ENCODE measurements at regions not wholly inside any gene's neighbourhood (a gene's known extent, or its start where the extent isn't known, plus 50 kb on each side); places are given as distances from the start of the nearest gene placed in this dataset.
"Not testable (repeated sequence)": the region's sequence is repeated elsewhere in the genome, so short reads cannot be mapped to it uniquely, and the experiment has no call there.

DNA sequence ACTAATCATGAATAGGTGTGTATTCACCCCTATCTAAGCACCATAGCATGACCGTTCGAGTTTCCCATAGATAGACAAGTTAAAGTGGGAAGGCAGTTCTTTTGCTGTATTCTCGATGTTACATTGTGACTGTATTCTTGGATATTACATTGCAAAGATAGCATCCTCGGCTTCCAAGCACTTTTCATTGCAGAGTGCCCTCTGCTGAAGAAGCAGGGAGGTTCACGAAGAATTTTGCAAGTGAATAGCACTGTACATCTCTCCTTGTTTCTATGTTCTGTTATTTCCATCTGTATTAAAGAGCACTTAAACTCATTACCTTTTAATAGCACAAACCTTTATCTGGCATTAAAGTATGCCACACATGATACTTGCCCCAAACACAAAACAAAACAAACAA lies 426.7 kb upstream of the ARX start:
- TF ChIP-seq, protein P1, sequence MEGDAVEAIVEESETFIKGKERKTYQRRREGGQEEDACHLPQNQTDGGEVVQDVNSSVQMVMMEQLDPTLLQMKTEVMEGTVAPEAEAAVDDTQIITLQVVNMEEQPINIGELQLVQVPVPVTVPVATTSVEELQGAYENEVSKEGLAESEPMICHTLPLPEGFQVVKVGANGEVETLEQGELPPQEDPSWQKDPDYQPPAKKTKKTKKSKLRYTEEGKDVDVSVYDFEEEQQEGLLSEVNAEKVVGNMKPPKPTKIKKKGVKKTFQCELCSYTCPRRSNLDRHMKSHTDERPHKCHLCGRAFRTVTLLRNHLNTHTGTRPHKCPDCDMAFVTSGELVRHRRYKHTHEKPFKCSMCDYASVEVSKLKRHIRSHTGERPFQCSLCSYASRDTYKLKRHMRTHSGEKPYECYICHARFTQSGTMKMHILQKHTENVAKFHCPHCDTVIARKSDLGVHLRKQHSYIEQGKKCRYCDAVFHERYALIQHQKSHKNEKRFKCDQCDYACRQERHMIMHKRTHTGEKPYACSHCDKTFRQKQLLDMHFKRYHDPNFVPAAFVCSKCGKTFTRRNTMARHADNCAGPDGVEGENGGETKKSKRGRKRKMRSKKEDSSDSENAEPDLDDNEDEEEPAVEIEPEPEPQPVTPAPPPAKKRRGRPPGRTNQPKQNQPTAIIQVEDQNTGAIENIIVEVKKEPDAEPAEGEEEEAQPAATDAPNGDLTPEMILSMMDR (IDR thresholded peaks at IDR 0.05), result no peak
- Mint-ChIP-seq H3K9me3 (no peaks in the 10 kb centered on the region), H3K27ac (no peak overlapping the region), H3K4me3 (no peak overlapping the region), H3K36me3 (ENCODE audit: low read depth) (no peaks in the 10 kb centered on the region), H3K27me3 (no peaks in the 10 kb centered on the region), H3K4me1 (ENCODE audit: low read depth) (no peaks in the 10 kb centered on the region)
- no peak for DNase-seq
- ATAC-seq, result no peak
- ChIA-PET CTCF (no interaction called here), POLR2A (no interaction called here)
- intact Hi-C loops (cut with micrococcal nuclease), result no loop called here

DNA sequence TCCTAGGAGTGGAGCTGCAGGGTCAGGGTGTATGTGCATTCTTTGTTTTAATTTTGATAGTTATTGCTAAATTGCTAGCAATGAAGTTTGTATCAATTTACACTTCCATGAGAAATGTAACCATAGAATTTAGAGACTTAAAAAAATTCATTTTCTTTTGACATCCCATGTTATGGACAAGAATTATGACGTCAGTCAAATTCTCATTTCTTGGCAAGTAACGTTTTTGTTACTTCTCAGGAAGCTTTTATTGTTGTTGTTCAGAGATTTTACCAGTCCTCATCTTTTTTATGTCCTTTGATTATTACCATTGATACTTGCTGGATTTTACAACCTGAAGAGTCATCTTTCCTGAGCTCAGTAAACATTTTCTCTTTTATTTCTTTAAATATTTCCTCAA lies 417.5 kb upstream of the ARX start:
- DNase-seq, result no peak
- TF ChIP-seq, protein P1 (IDR thresholded peaks at IDR 0.05), result no peak
- H3K27ac Mint-ChIP-seq, result no peak overlapping the region
- no peak overlapping the region for H3K4me3 Mint-ChIP-seq
- H3K36me3 Mint-ChIP-seq (ENCODE audit: low read depth), result no peaks in the 10 kb centered on the region
- no peak for ATAC-seq
- no peaks in the 10 kb centered on the region for H3K9me3 Mint-ChIP-seq
- intact Hi-C loops (cut with micrococcal nuclease), result no loop called here
- H3K4me1 Mint-ChIP-seq (ENCODE audit: low read depth), result no peaks in the 10 kb centered on the region
- no peaks in the 10 kb centered on the region for H3K27me3 Mint-ChIP-seq
- ChIA-PET POLR2A (no interaction called here), CTCF (no interaction called here)

DNA sequence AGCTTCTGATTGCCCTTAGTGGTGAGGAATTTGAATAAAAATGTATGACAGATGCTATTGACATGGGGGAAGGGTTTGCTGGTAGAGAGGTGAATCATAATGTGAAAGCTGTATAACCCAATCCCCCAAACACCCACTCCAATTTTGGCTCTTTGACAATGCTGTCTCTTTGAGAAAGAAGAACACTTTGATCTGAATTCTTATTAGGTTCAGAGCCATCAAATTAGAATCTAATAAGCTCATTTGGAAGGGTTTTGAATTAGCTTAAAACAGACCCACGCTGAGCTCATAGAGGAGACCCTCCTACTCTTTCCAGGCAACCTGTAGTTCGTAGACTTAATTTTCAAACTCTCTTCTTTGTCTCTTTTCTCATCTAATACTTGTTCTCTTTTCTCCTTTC lies 416.6 kb upstream of the ARX start:
- Mint-ChIP-seq H3K36me3 (ENCODE audit: low read depth) (no peaks in the 10 kb centered on the region), H3K4me1 (ENCODE audit: low read depth) (no peaks in the 10 kb centered on the region), H3K27me3 (no peaks in the 10 kb centered on the region), H3K27ac (no peak overlapping the region), H3K9me3 (no peaks in the 10 kb centered on the region), H3K4me3 (no peak overlapping the region)
- TF ChIP-seq, protein P1 (IDR thresholded peaks at IDR 0.05), result no peak
- CTCF ChIA-PET, result no interaction called here
- ATAC-seq (no peak), DNase-seq (no peak)
- intact Hi-C loops (cut with micrococcal nuclease), result no loop called here
- POLR2A ChIA-PET, result no interaction called here

DNA sequence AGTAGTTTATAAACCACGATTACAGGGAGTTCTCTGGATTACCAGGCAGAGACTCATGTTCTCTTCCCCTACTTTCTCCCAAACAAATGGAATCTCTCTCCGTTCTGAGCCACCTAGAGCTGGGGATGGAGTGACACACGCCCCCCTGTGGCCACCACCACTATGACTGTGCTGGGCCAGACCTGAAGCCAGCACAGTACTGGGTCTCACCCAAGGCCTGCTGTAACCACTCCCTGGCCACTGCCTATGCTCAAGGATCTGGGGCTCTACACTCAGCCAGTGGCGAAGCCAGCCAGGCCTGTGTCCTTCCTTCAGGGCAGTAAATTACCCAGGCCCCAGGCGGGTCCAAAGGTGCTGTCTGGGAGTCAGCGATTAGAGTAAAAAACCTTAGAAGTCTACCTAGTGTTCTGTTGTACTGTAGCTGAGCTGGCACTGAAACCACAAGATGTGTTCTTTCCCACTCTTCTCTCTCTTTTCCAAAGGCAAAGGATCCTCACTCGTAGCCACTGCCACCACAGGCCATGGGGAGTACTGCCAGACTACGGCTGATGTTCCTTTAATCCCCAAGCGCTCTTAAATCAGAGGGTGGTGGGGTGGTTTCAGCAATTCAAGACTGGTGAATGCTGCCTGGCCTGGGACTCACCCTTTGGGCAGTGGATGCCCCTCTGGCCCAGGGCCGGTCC lies 412.2 kb upstream of the ARX start:
- no peaks in the 10 kb centered on the region for H3K4me1 Mint-ChIP-seq (ENCODE audit: low read depth)
- ChIA-PET POLR2A (no interaction called here), CTCF (no interaction called here)
- H3K36me3 Mint-ChIP-seq (ENCODE audit: low read depth), result no peaks in the 10 kb centered on the region
- no peak overlapping the region for H3K27ac Mint-ChIP-seq
- TF ChIP-seq, protein P1 (IDR thresholded peaks at IDR 0.05), result no peak
- H3K27me3 Mint-ChIP-seq, result no peaks in the 10 kb centered on the region
- DNase-seq (no peak), ATAC-seq (no peak)
- no peak overlapping the region for H3K4me3 Mint-ChIP-seq
- intact Hi-C loops (cut with micrococcal nuclease), result no loop called here
- no peaks in the 10 kb centered on the region for H3K9me3 Mint-ChIP-seq

DNA sequence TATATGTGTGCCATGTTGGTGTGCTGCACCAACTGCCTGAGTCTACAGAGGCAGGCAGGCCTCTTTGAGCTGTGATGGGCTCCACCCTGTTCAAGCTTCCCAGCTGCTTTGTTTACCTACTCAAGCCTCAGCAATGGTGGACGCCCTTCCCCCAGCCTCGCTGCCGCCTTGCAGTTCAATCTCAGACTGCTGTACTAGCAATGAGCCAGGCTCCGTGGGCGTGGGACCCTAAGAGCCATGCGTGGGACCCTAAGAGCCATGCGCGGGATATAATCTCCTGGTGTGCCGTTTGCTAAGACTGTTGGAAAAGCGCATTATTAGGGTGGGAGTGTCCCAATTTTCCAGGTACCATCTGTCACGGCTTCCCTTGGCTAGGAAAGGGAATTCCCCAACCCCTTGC lies 388.4 kb upstream of the ARX start:
- ATAC-seq; H3K9me3 Mint-ChIP-seq; H3K36me3 Mint-ChIP-seq (ENCODE audit: low read depth); CTCF ChIA-PET; DNase-seq; H3K4me1 Mint-ChIP-seq (ENCODE audit: low read depth); H3K27me3 Mint-ChIP-seq; POLR2A ChIA-PET; intact Hi-C loops (cut with micrococcal nuclease); H3K4me3 Mint-ChIP-seq; H3K27ac Mint-ChIP-seq: not testable (repeated sequence)

DNA sequence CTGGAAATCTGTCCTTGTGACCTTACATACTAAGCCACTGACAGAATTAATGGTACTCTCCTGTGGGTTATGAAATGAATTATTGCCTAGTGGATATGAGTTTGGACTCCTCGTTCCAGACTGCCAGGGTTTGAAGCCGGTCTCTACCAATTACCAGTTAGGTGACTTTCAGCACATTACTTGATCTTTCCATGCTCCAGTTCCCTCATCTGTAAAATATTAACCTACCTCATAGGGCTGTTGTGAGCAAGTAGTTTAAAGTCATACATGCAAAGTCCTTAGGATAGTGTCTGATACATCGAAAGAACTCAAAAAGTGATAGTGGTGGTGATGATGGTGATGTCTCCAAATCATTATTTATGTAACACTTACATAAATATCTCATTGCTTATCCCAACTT lies 373.5 kb upstream of the ARX start:
- Mint-ChIP-seq H3K27ac (no peak overlapping the region), H3K4me3 (no peak overlapping the region), H3K4me1 (ENCODE audit: low read depth) (no peaks in the 10 kb centered on the region), H3K27me3 (no peaks in the 10 kb centered on the region), H3K9me3 (no peaks in the 10 kb centered on the region), H3K36me3 (ENCODE audit: low read depth) (no peaks in the 10 kb centered on the region)
- DNase-seq (no peak), ATAC-seq (no peak)
- TF ChIP-seq, protein P1 (IDR thresholded peaks at IDR 0.05), result no peak
- ChIA-PET CTCF (no interaction called here), POLR2A (no interaction called here)
- intact Hi-C loops (cut with micrococcal nuclease), result no loop called here
